HL-60 (cell line): ENCODE measurements at regions not wholly inside any gene's neighbourhood (a gene's known extent, or its start where the extent isn't known, plus 50 kb on each side); places are given as distances from the start of the nearest gene placed in this dataset.

ENCODE experiments used
- CTCF ChIP-seq: IDR thresholded peaks from one replicate; pipeline ENCODE4 v1.5.1; 2011; ENCODE audit warnings: low read length, control low read depth, inconsistent platforms; ENCODE audit not compliant: insufficient read depth
- POLR2AphosphoS5 ChIP-seq: IDR thresholded peaks from 2 replicates; pipeline ENCODE4 v1.6.1; 2012; ENCODE audit warnings: low read depth
- REST ChIP-seq: IDR thresholded peaks from 2 replicates; pipeline ENCODE4 v1.6.1; 2012; ENCODE audit warnings: low read depth; ENCODE audit not compliant: insufficient replicate concordance
- SPI1 ChIP-seq: IDR thresholded peaks from 2 replicates; pipeline ENCODE4 v1.6.1; 2012; ENCODE audit warnings: low read depth, mild to moderate bottlenecking, borderline replicate concordance

GRCh38 chr2:133643863-133644262, 75.6 kb upstream of the NCKAP5 start:
- no peak for TF ChIP-seq CTCF
- TF ChIP-seq REST, result no peak
- no peak for TF ChIP-seq POLR2AphosphoS5
- no peak for TF ChIP-seq SPI1
